Neuronal stem cell (in vitro differentiated cells): ENCODE measurements at regions not wholly inside any gene's neighbourhood (a gene's known extent, or its start where the extent isn't known, plus 50 kb on each side); places are given as distances from the start of the nearest gene placed in this dataset.
"Not testable (repeated sequence)": the region's sequence is repeated elsewhere in the genome, so short reads cannot be mapped to it uniquely, and the experiment has no call there.

Experiments used
- DNase-seq: peaks from one replicate; pipeline ENCODE4 v3.0.0-alpha.2; 2013; ENCODE audit warnings: low spot score
- H2AFZ ChIP-seq: one replicate; pipeline ENCODE4 v1.6.1; 2013; ENCODE audit warnings: mild to moderate bottlenecking, low read length, inconsistent platforms
- H2AK5ac ChIP-seq: 2 replicates; pipeline ENCODE4 v1.6.1; 2013; ENCODE audit warnings: low read depth, mild to moderate bottlenecking, inconsistent platforms, low read length, moderate library complexity, mixed read lengths
- H2BK120ac ChIP-seq: 2 replicates; pipeline ENCODE4 v1.6.1; 2013; ENCODE audit warnings: low read depth, mild to moderate bottlenecking, inconsistent platforms, low read length, moderate library complexity, mixed read lengths
- H2BK12ac ChIP-seq: one replicate; pipeline ENCODE4 v1.6.1; 2013; ENCODE audit warnings: low read length, inconsistent platforms
- H2BK15ac ChIP-seq: 2 replicates; pipeline ENCODE4 v1.6.1; 2013; ENCODE audit warnings: mild to moderate bottlenecking, low read length, inconsistent platforms, mixed read lengths
- H2BK5ac ChIP-seq: one replicate; pipeline ENCODE4 v1.6.1; 2013; ENCODE audit warnings: inconsistent platforms, mild to moderate bottlenecking, low read length, moderate library complexity
- H3K14ac ChIP-seq: one replicate; pipeline ENCODE4 v1.6.1; 2013; ENCODE audit warnings: low read length, inconsistent platforms
- H3K18ac ChIP-seq: 2 replicates; pipeline ENCODE4 v1.6.1; 2013; ENCODE audit warnings: low read length, inconsistent platforms
- H3K23ac ChIP-seq: 2 replicates; pipeline ENCODE4 v1.6.1; 2013; ENCODE audit warnings: low read depth, mild to moderate bottlenecking, mixed read lengths, low read length, inconsistent platforms; ENCODE audit not compliant: poor library complexity
- H3K27ac ChIP-seq: replicated peaks from 3 replicates; pipeline ENCODE4 v1.5.1; 2013; ENCODE audit warnings: low read length, inconsistent platforms
- H3K27me3 ChIP-seq, 3 experiments: 2 replicates each; pipeline ENCODE4 v1.6.1; 2013; ENCODE audit warnings: low read length in 3 of 3, mild to moderate bottlenecking in 2 of 3, inconsistent platforms in 1 of 3, low read depth in 1 of 3, mixed read lengths in 1 of 3, moderate library complexity in 1 of 3; ENCODE audit not compliant: control insufficient read depth in 3 of 3, insufficient read depth in 3 of 3
- H3K36me3 ChIP-seq, 2 donors: replicated peaks in 1 of 2; 2 replicates each; pipeline ENCODE4 v1.6.1; 2013; ENCODE audit warnings: low read length in 2 of 2; ENCODE audit not compliant: control insufficient read depth in 2 of 2, insufficient read depth in 2 of 2
- H3K4ac ChIP-seq: 2 replicates; pipeline ENCODE4 v1.6.1; 2013; ENCODE audit warnings: inconsistent platforms, mild to moderate bottlenecking, low read length, moderate library complexity
- H3K4me1 ChIP-seq, 2 donors: 1 replicate in 1 of 2; 2 replicates in 1 of 2; pipeline ENCODE4 v1.6.1; 2013; ENCODE audit warnings: low read length in 2 of 2, low read depth in 1 of 2; ENCODE audit not compliant: control insufficient read depth in 2 of 2, insufficient read depth in 1 of 2
- H3K4me2 ChIP-seq: one replicate; pipeline ENCODE4 v1.6.1; 2013; ENCODE audit warnings: mild to moderate bottlenecking, low read length, inconsistent platforms; ENCODE audit not compliant: insufficient read depth, poor library complexity, severe bottlenecking
- H3K4me3 ChIP-seq, 2 donors: 2 replicates each; pipeline ENCODE4 v1.5.1; 2013; ENCODE audit warnings: low read length in 2 of 2, mild to moderate bottlenecking in 2 of 2, inconsistent platforms in 1 of 2, moderate library complexity in 1 of 2
- H3K79me1 ChIP-seq: one replicate; pipeline ENCODE4 v1.6.1; 2013; ENCODE audit warnings: low read depth, mild to moderate bottlenecking, inconsistent platforms, low read length, moderate library complexity
- H3K9ac ChIP-seq: one replicate; pipeline ENCODE4 v1.6.1; 2013; ENCODE audit warnings: mild to moderate bottlenecking, low read depth, low read length, inconsistent platforms; ENCODE audit not compliant: poor library complexity
- H3K9me3 ChIP-seq, 2 donors: replicated peaks in 1 of 2; 2 replicates each; pipeline versions ENCODE3 to v1.6.1; 2013; ENCODE audit warnings: low read length in 2 of 2, mild to moderate bottlenecking in 2 of 2, inconsistent platforms in 1 of 2, low read depth in 1 of 2, mixed read lengths in 1 of 2, moderate library complexity in 1 of 2; ENCODE audit not compliant: control insufficient read depth in 2 of 2, insufficient read depth in 1 of 2
- H4K8ac ChIP-seq: one replicate; pipeline ENCODE4 v1.6.1; 2013; ENCODE audit warnings: low read depth, mild to moderate bottlenecking, inconsistent platforms, low read length, moderate library complexity
- H4K91ac ChIP-seq: one replicate; pipeline ENCODE4 v1.6.1; 2013; ENCODE audit warnings: low read length, low read depth, mild to moderate bottlenecking, inconsistent platforms; ENCODE audit not compliant: poor library complexity
- WGBS, 2 donors: extraction: QIAGEN DNeasy Blood & Tissue Kit; methylation state at CpG; one replicate each; pipeline ENCODE4 v1.1.7; 2013; ENCODE audit warnings: missing lambda C conversion rate in 2 of 2, mixed read lengths in 1 of 2; ENCODE audit not compliant: insufficient read length in 2 of 2, insufficient replicate concordance in 1 of 2; ENCODE audit errors: extremely low coverage in 2 of 2; 5-methylcytosine and 5-hydroxymethylcytosine counted together

- no peaks in the 10 kb centered on the region for H3K4me1 ChIP-seq
- H3K4ac ChIP-seq: no peak overlapping the region
- H3K18ac ChIP-seq: no peak overlapping the region
- H3K9me3 ChIP-seq: no peaks in the 10 kb centered on the region
- H2AFZ ChIP-seq: no peak overlapping the region
- H3K36me3 ChIP-seq: no peaks in the 10 kb centered on the region
- no peaks in the 10 kb centered on the region for H3K79me1 ChIP-seq
- H3K4me3 ChIP-seq: no peak overlapping the region
- no peak overlapping the region for H3K14ac ChIP-seq
- no peak for DNase-seq
- no peak overlapping the region for H2BK120ac ChIP-seq
- H2BK15ac ChIP-seq: no peak overlapping the region
- H2BK5ac ChIP-seq: no peak overlapping the region
- H3K27me3 ChIP-seq: no peaks in the 10 kb centered on the region
- no peak overlapping the region for H2BK12ac ChIP-seq
- no peak overlapping the region for H3K23ac ChIP-seq
- H4K91ac ChIP-seq: no peak overlapping the region
- H3K4me2 ChIP-seq: no peak overlapping the region
- no CpG with 5 or more reads among the region's 4 CpGs for WGBS, 2 donors
- no peak overlapping the region for H4K8ac ChIP-seq
- no peak overlapping the region for H2AK5ac ChIP-seq
- no peak overlapping the region for H3K27ac ChIP-seq
- no peak overlapping the region for H3K9ac ChIP-seq
Observed at GRCh38 chr4:11663114-11663513, 234.4 kb upstream of the HS3ST1 start.

- H3K9me3 ChIP-seq: peaks cover 0 to 1% of the 10 kb centered on the region in 2 donors
- peak overlapping the region; percentile 55 for H2AFZ ChIP-seq
- no peak overlapping the region for H2BK12ac ChIP-seq
- H3K36me3 ChIP-seq: no peaks in the 10 kb centered on the region
- H3K27ac ChIP-seq: no peak overlapping the region
- no peak overlapping the region for H3K14ac ChIP-seq
- H3K4ac ChIP-seq: no peak overlapping the region
- H3K4me3 ChIP-seq: no peak overlapping the region
- no peak overlapping the region for H4K8ac ChIP-seq
- H2BK15ac ChIP-seq: no peak overlapping the region
- no peaks in the 10 kb centered on the region for H3K27me3 ChIP-seq
- H3K4me2 ChIP-seq: no peak overlapping the region
- no peak overlapping the region for H2BK5ac ChIP-seq
- H3K4me1 ChIP-seq: no peaks in the 10 kb centered on the region
- DNase-seq: no peak
- no CpG with 5 or more reads among the region's 19 CpGs for WGBS, 2 donors
- no peaks in the 10 kb centered on the region for H3K79me1 ChIP-seq
- H3K18ac ChIP-seq: no peak overlapping the region
- H2BK120ac ChIP-seq: no peak overlapping the region
- no peak overlapping the region for H4K91ac ChIP-seq
- no peak overlapping the region for H2AK5ac ChIP-seq
- H3K23ac ChIP-seq: no peak overlapping the region
- H3K9ac ChIP-seq: no peak overlapping the region
Observed at GRCh38 chr4:11650801-11651596, 222.3 kb upstream of the HS3ST1 start.

- Histone ChIP-seq H2AK5ac (no peak overlapping the region), H3K4me3 (no peak overlapping the region), H4K91ac (no peak overlapping the region), H3K4ac (no peak overlapping the region), H3K79me1 (no peaks in the 10 kb centered on the region), H3K9ac (no peak overlapping the region), H3K27ac (no peak overlapping the region), H3K9me3 (peaks cover 0 to 1% of the 10 kb centered on the region in 2 donors), H3K4me1 (no peaks in the 10 kb centered on the region), H4K8ac (no peak overlapping the region), H3K14ac (no peak overlapping the region), H2AFZ (no peak overlapping the region), H3K23ac (no peak overlapping the region), H3K4me2 (no peak overlapping the region), H3K18ac (no peak overlapping the region), H3K27me3 (no peaks in the 10 kb centered on the region), H3K36me3 (no peaks in the 10 kb centered on the region), H2BK12ac (no peak overlapping the region), H2BK15ac (no peak overlapping the region), H2BK5ac (no peak overlapping the region), H2BK120ac (no peak overlapping the region)
- no peak for DNase-seq
Observed at GRCh38 chr4:11647433-11647832, 218.7 kb upstream of the HS3ST1 start.

GRCh38 chr4:11643081-11643480, 214.4 kb upstream of the HS3ST1 start:
- H3K4me3 ChIP-seq, H3K79me1 ChIP-seq, H2AK5ac ChIP-seq, H4K91ac ChIP-seq, DNase-seq, H2BK5ac ChIP-seq, H4K8ac ChIP-seq, H3K18ac ChIP-seq, H3K4me2 ChIP-seq, H3K36me3 ChIP-seq, H3K9ac ChIP-seq, H3K4ac ChIP-seq, H3K14ac ChIP-seq, H3K4me1 ChIP-seq, H3K27ac ChIP-seq, H2BK120ac ChIP-seq, H3K23ac ChIP-seq, H2BK15ac ChIP-seq, H2AFZ ChIP-seq, H3K9me3 ChIP-seq, H2BK12ac ChIP-seq, H3K27me3 ChIP-seq: not testable (repeated sequence)
- no CpG with 5 or more reads among the region's 2 CpGs for WGBS, 2 donors
